HUES6 (cell line): ENCODE measurements at regions not wholly inside any gene's neighbourhood (a gene's known extent, or its start where the extent isn't known, plus 50 kb on each side); places are given as distances from the start of the nearest gene placed in this dataset.

Source experiments
- H3K27ac ChIP-seq: 2 replicates; pipeline ENCODE4 v1.7.0; 2013; ENCODE audit warnings: low read depth, mild to moderate bottlenecking, low read length, inconsistent platforms
- H3K27me3 ChIP-seq: 2 replicates; pipeline ENCODE4 v1.6.1; 2013; ENCODE audit warnings: low read length; ENCODE audit not compliant: control insufficient read depth, insufficient read depth
- H3K36me3 ChIP-seq: 2 replicates; pipeline ENCODE4 v1.6.1; 2013; ENCODE audit warnings: low read length; ENCODE audit not compliant: control insufficient read depth, insufficient read depth
- H3K4me1 ChIP-seq: 2 replicates; pipeline ENCODE4 v1.6.1; 2013; ENCODE audit warnings: low read length; ENCODE audit not compliant: control insufficient read depth, insufficient read depth
- H3K4me3 ChIP-seq: 2 replicates; pipeline ENCODE4 v1.5.1; 2013; ENCODE audit warnings: low read depth, low read length
- H3K9ac ChIP-seq: one replicate; pipeline ENCODE4 v1.6.1; 2013; ENCODE audit warnings: mild to moderate bottlenecking, low read length
- H3K9me3 ChIP-seq: 2 replicates; pipeline ENCODE4 v1.6.1; 2013; ENCODE audit warnings: low read depth, low read length; ENCODE audit not compliant: control insufficient read depth, insufficient read depth

DNA sequence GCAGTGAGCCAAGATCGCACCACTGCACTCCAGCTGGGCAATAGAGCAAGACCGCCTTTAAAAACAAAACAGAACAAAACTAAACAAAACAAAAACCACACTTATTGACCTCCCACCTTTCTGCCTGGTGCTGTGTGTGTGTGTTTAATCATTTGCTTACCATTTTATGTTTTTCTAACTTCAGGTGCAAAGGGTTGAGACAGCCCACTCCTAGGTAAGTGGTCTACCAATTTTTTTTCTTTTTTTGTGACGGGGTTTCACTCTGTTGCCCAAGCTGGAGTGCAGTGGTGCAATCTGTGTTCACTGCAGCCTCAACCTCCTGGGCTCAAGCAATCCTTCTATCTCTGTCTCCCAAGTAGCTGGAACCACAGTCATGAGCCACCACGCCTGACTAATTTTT, 65.8 kb downstream of the SALL1 start:
- H3K27ac ChIP-seq = no peak overlapping the region
- H3K36me3 ChIP-seq = no peaks in the 10 kb centered on the region
- H3K27me3 ChIP-seq = peaks cover 7% of the 10 kb centered on the region; the same call in 1 of the 2 replicates
- H3K9me3 ChIP-seq = no peaks in the 10 kb centered on the region
- H3K4me1 ChIP-seq = peaks cover 13% of the 10 kb centered on the region; the same call in 1 of the 2 replicates
- H3K4me3 ChIP-seq = no peak overlapping the region
- no peak overlapping the region for H3K9ac ChIP-seq

- H3K27me3 ChIP-seq = peaks cover 7% of the 10 kb centered on the region; the same call in 1 of the 2 replicates
- H3K36me3 ChIP-seq = no peaks in the 10 kb centered on the region
- H3K9ac ChIP-seq = no peak overlapping the region
- no peaks in the 10 kb centered on the region for H3K9me3 ChIP-seq
- H3K4me3 ChIP-seq = no peak overlapping the region
- peaks cover 13% of the 10 kb centered on the region; the same call in 1 of the 2 replicates for H3K4me1 ChIP-seq
- H3K27ac ChIP-seq = no peak overlapping the region
Measured at GRCh38 chr16:51084074-51084928, 66.8 kb downstream of the SALL1 start.

- H3K4me3 ChIP-seq = no peak overlapping the region
- H3K9ac ChIP-seq = no peak overlapping the region
- H3K9me3 ChIP-seq = no peaks in the 10 kb centered on the region
- no peaks in the 10 kb centered on the region for H3K4me1 ChIP-seq
- no peak overlapping the region for H3K27ac ChIP-seq
- H3K27me3 ChIP-seq = peaks cover 14% of the 10 kb centered on the region; the same call in 1 of the 2 replicates
- no peaks in the 10 kb centered on the region for H3K36me3 ChIP-seq
Measured at GRCh38 chr16:51072591-51072990, 78.5 kb downstream of the SALL1 start.

- Histone ChIP-seq H3K9me3 (no peaks in the 10 kb centered on the region), H3K36me3 (no peaks in the 10 kb centered on the region), H3K27me3 (peaks cover 14% of the 10 kb centered on the region; the same call in 1 of the 2 replicates), H3K27ac (no peak overlapping the region), H3K4me1 (no peaks in the 10 kb centered on the region), H3K9ac (no peak overlapping the region), H3K4me3 (no peak overlapping the region)
Measured at GRCh38 chr16:51071326-51071725, 79.7 kb downstream of the SALL1 start.

DNA sequence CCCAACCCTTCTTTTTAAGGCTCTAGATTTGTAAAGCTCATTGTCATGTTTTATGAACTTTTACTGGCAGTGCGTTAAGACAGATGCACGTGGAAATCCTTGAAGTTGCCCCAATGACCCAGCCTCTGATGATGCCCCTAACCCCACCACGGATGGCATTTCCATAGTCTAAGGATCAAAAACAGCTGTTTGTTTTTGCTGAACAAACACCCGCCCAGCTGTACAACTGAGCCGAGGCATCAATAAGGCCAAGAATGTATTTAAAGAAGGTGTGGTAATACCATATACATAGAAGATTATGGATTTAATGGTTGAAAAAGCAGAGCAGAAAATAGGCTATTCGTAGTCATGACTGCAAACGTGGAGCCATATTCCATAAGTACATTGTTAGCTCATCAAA, 83.7 kb downstream of the SALL1 start:
- no peak overlapping the region for H3K4me3 ChIP-seq
- H3K9me3 ChIP-seq = no peaks in the 10 kb centered on the region
- no peaks in the 10 kb centered on the region for H3K4me1 ChIP-seq
- peaks cover 14% of the 10 kb centered on the region; the same call in 1 of the 2 replicates for H3K27me3 ChIP-seq
- H3K27ac ChIP-seq = no peak overlapping the region
- no peaks in the 10 kb centered on the region for H3K36me3 ChIP-seq
- H3K9ac ChIP-seq = no peak overlapping the region

- Histone ChIP-seq H3K9ac (no peak overlapping the region), H3K36me3 (no peaks in the 10 kb centered on the region)
Measured at GRCh38 chr16:51062039-51062438, 89.0 kb downstream of the SALL1 start.

GRCh38 chr16:51061328-51061727, 89.7 kb downstream of the SALL1 start:
- Histone ChIP-seq H3K4me3 (no peak overlapping the region), H3K4me1 (no peaks in the 10 kb centered on the region), H3K9me3 (no peaks in the 10 kb centered on the region), H3K27ac (no peak overlapping the region), H3K36me3 (no peaks in the 10 kb centered on the region), H3K27me3 (peaks cover 9% of the 10 kb centered on the region), H3K9ac (no peak overlapping the region)

More at GRCh38 chr16:51062039-51062438, 89.0 kb downstream of the SALL1 start:
- Histone ChIP-seq H3K27me3 (peaks cover 7% of the 10 kb centered on the region), H3K9me3 (no peaks in the 10 kb centered on the region), H3K4me1 (no peaks in the 10 kb centered on the region), H3K4me3 (no peak overlapping the region), H3K27ac (no peak overlapping the region)

- no peaks in the 10 kb centered on the region for H3K36me3 ChIP-seq
- H3K9me3 ChIP-seq = no peaks in the 10 kb centered on the region
- H3K4me1 ChIP-seq = no peaks in the 10 kb centered on the region
- no peak overlapping the region for H3K4me3 ChIP-seq
- H3K9ac ChIP-seq = no peak overlapping the region
- no peak overlapping the region for H3K27ac ChIP-seq
- peaks cover 9% of the 10 kb centered on the region for H3K27me3 ChIP-seq
Measured at GRCh38 chr16:51057969-51058337, 93.1 kb downstream of the SALL1 start.

DNA sequence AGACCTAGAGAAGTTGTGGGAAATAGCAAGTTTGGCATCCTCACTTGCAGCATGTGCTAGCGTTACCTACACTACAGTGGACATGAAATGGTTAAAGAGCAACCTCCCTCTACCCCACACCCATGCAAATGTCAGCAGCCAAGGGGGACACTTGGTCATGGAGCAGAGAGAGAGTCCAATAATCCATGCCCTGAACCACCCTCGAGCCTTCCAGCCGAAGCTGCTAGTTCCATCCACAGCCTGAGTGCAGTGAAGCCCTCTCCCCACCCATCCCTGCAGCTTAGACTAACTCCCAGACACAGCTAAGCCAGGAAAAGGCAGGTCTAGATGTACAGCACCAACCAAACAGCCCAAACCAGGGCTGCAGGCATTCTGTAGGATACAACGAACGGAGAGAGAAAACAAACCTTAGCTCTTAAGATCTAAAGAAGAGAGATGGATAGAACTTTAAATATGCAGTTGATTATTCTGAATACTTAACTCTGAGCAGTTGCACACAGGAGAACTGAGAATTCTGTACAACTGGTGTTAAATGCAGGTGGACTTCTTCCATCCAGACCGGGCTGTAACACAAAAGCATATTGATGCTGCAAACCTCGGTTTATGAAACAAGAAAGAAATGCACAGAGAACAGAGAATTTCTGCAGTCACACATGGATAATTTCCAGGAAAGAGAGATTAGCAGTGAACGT, 93.8 kb downstream of the SALL1 start:
- Histone ChIP-seq H3K36me3 (no peaks in the 10 kb centered on the region), H3K27ac (no peak overlapping the region), H3K4me1 (no peaks in the 10 kb centered on the region), H3K27me3 (peaks cover 9% of the 10 kb centered on the region), H3K9me3 (no peaks in the 10 kb centered on the region), H3K9ac (no peak overlapping the region), H3K4me3 (no peak overlapping the region)

- Histone ChIP-seq H3K4me3 (no peak overlapping the region), H3K9ac (no peak overlapping the region), H3K36me3 (no peaks in the 10 kb centered on the region), H3K27me3 (peaks cover 9% of the 10 kb centered on the region), H3K27ac (no peak overlapping the region), H3K9me3 (no peaks in the 10 kb centered on the region), H3K4me1 (no peaks in the 10 kb centered on the region)
Measured at GRCh38 chr16:51056331-51056730, 94.7 kb downstream of the SALL1 start.

- Histone ChIP-seq H3K27me3 (peaks cover 9% of the 10 kb centered on the region), H3K4me1 (no peaks in the 10 kb centered on the region), H3K4me3 (no peak overlapping the region), H3K36me3 (no peaks in the 10 kb centered on the region), H3K9ac (no peak overlapping the region), H3K27ac (no peak overlapping the region), H3K9me3 (no peaks in the 10 kb centered on the region)
Measured at GRCh38 chr16:51055434-51055833, 95.6 kb downstream of the SALL1 start.
